ENCODE measurements at regions not wholly inside any gene's neighbourhood (a gene's known extent, or its start where the extent isn't known, plus 50 kb on each side); places are given as distances from the start of the nearest gene placed in this dataset.

GRCh38 chr3:107458871-107459270 is 63.9 kb upstream of the BBX start:
- TF ChIP-seq, protein P1, sequence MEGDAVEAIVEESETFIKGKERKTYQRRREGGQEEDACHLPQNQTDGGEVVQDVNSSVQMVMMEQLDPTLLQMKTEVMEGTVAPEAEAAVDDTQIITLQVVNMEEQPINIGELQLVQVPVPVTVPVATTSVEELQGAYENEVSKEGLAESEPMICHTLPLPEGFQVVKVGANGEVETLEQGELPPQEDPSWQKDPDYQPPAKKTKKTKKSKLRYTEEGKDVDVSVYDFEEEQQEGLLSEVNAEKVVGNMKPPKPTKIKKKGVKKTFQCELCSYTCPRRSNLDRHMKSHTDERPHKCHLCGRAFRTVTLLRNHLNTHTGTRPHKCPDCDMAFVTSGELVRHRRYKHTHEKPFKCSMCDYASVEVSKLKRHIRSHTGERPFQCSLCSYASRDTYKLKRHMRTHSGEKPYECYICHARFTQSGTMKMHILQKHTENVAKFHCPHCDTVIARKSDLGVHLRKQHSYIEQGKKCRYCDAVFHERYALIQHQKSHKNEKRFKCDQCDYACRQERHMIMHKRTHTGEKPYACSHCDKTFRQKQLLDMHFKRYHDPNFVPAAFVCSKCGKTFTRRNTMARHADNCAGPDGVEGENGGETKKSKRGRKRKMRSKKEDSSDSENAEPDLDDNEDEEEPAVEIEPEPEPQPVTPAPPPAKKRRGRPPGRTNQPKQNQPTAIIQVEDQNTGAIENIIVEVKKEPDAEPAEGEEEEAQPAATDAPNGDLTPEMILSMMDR (IDR thresholded peaks at IDR 0.05; ENCODE audit: low read length) = no peak
- TF ChIP-seq EZH2 (optimal IDR thresholded peaks at IDR 0.05; ENCODE audit: low read depth, low read length) = no peak
- TF ChIP-seq EZH2phosphoT487 (IDR thresholded peaks at IDR 0.05; ENCODE audit: low read length) = no peak

Measured in MM.1S (cell line).